HG02840 (cell line): ENCODE measurements at regions not wholly inside any gene's neighbourhood (a gene's known extent, or its start where the extent isn't known, plus 50 kb on each side); places are given as distances from the start of the nearest gene placed in this dataset.

Experiments used
- ATAC-seq: cut with Tn5 transposase; IDR thresholded peaks from one replicate; pipeline ENCODE4 v1.9.1; 2021; ENCODE audit warnings: mild to moderate bottlenecking, moderate library complexity, moderate number of reproducible peaks; ENCODE audit not compliant: unreplicated experiment, low FRiP score

GRCh38 chr9:107881626-107882300 lies 392.2 kb upstream of the KLF4 start:
- ATAC-seq: no peak

GRCh38 chr9:107878462-107878861 lies 388.9 kb upstream of the KLF4 start:
- no peak for ATAC-seq

GRCh38 chr9:107875571-107875980 lies 386.0 kb upstream of the KLF4 start:
- ATAC-seq: no peak

- ATAC-seq: no peak
Measured at GRCh38 chr9:107874591-107875369, 385.2 kb upstream of the KLF4 start.

- ATAC-seq: no peak
Measured at GRCh38 chr9:107874137-107874536, 384.6 kb upstream of the KLF4 start.

- no peak for ATAC-seq
Measured at GRCh38 chr9:107872457-107873192, 383.1 kb upstream of the KLF4 start.

GRCh38 chr9:107870927-107871680 lies 381.5 kb upstream of the KLF4 start:
- no peak for ATAC-seq

- no peak for ATAC-seq
Measured at GRCh38 chr9:107870221-107870620, 380.7 kb upstream of the KLF4 start.

GRCh38 chr9:107869111-107869510 lies 379.5 kb upstream of the KLF4 start:
- no peak for ATAC-seq

- ATAC-seq: no peak
Measured at GRCh38 chr9:107868186-107868585, 378.6 kb upstream of the KLF4 start.

GRCh38 chr9:107867738-107868137 lies 378.2 kb upstream of the KLF4 start:
- ATAC-seq: no peak

- ATAC-seq: no peak
Measured at GRCh38 chr9:107866711-107867311, 377.2 kb upstream of the KLF4 start.

- no peak for ATAC-seq
Measured at GRCh38 chr9:107863396-107863795, 373.8 kb upstream of the KLF4 start.

GRCh38 chr9:107862881-107863280 lies 373.3 kb upstream of the KLF4 start:
- no peak for ATAC-seq

GRCh38 chr9:107862323-107862722 lies 372.8 kb upstream of the KLF4 start:
- ATAC-seq: no peak

GRCh38 chr9:107861075-107861474 lies 371.5 kb upstream of the KLF4 start:
- ATAC-seq: no peak

GRCh38 chr9:107858260-107858659 lies 368.7 kb upstream of the KLF4 start:
- no peak for ATAC-seq

GRCh38 chr9:107856633-107857032 lies 367.1 kb upstream of the KLF4 start:
- no peak for ATAC-seq

- ATAC-seq: no peak
Measured at GRCh38 chr9:107855164-107855563, 365.6 kb upstream of the KLF4 start.

- ATAC-seq: no peak
Measured at GRCh38 chr9:107853461-107853860, 363.9 kb upstream of the KLF4 start.
